Endothelial cell of umbilical vein (primary cell): ENCODE measurements at regions not wholly inside any gene's neighbourhood (a gene's known extent, or its start where the extent isn't known, plus 50 kb on each side); places are given as distances from the start of the nearest gene placed in this dataset.

Source experiments
- CTCF ChIP-seq, 2 donors: IDR thresholded peaks; 1 replicate in 1 of 2; 2 replicates in 1 of 2; pipeline ENCODE4 v1.5.1; 2011; ENCODE audit warnings: low read length in 2 of 2, mild to moderate bottlenecking in 2 of 2, moderate library complexity in 2 of 2, control low read depth in 1 of 2, inconsistent platforms in 1 of 2, low read depth in 1 of 2; ENCODE audit not compliant: insufficient read depth in 1 of 2; ENCODE audit errors: extremely low read depth in 1 of 2
- EZH2 ChIP-seq: IDR thresholded peaks from 2 replicates; pipeline ENCODE4 v1.6.1; 2012; ENCODE audit warnings: borderline replicate concordance, low read depth, mild to moderate bottlenecking, moderate library complexity, low read length, inconsistent platforms; ENCODE audit not compliant: severe bottlenecking
- FOS ChIP-seq: IDR thresholded peaks from 2 replicates; pipeline ENCODE4 v1.6.1; 2011; ENCODE audit warnings: mild to moderate bottlenecking, low read length, moderate library complexity, borderline replicate concordance; ENCODE audit not compliant: insufficient read depth
- GATA2 ChIP-seq: IDR thresholded peaks from 2 replicates; pipeline ENCODE4 v1.7.0; 2011; ENCODE audit warnings: low read depth, mild to moderate bottlenecking, moderate library complexity, mixed read lengths, low read length; ENCODE audit not compliant: insufficient read length, insufficient read depth
- JUN ChIP-seq: IDR thresholded peaks from 2 replicates; pipeline ENCODE4 v1.6.1; 2011; ENCODE audit warnings: borderline replicate concordance, low read depth; ENCODE audit not compliant: insufficient read length, insufficient read depth
- MAX ChIP-seq: IDR thresholded peaks from 2 replicates; pipeline ENCODE4 v1.6.1; 2011; ENCODE audit not compliant: insufficient read depth, insufficient read length
- MYC ChIP-seq: IDR thresholded peaks from one replicate; pipeline ENCODE4 v1.6.1; 2011; ENCODE audit warnings: mild to moderate bottlenecking, low read depth, low read length
- POLR2A ChIP-seq: IDR thresholded peaks from 2 replicates; pipeline ENCODE4 v1.6.1; 2012; ENCODE audit warnings: low read depth, mild to moderate bottlenecking, control low read depth, low read length
- POLR2AphosphoS5 ChIP-seq: IDR thresholded peaks from 2 replicates; pipeline ENCODE4 v1.6.1; 2012; ENCODE audit warnings: low read depth, mild to moderate bottlenecking, control low read depth, low read length, moderate library complexity; ENCODE audit not compliant: insufficient read depth

GRCh38 chr7:152905949-152906348 is 146.4 kb downstream of the ACTR3B start:
- no peak for TF ChIP-seq CTCF (IDR thresholded peaks at IDR 0.05; ENCODE audit: extremely low read depth in 1 of 2, insufficient read depth in 1 of 2, low read depth in 1 of 2, low read length in 2 of 2)
- no peak for TF ChIP-seq POLR2AphosphoS5
- no peak for TF ChIP-seq POLR2A
- TF ChIP-seq JUN = no peak
- TF ChIP-seq EZH2 = no peak
- no peak for TF ChIP-seq GATA2
- TF ChIP-seq MAX = no peak
- no peak for TF ChIP-seq FOS
- TF ChIP-seq MYC = no peak
